SK-N-SH treated with all-trans-retinoic acid at 6 μM for 48 hours (cell line): ENCODE measurements at regions not wholly inside any gene's neighbourhood (a gene's known extent, or its start where the extent isn't known, plus 50 kb on each side); places are given as distances from the start of the nearest gene placed in this dataset.

Experiments used
- ATAC-seq: fragments of 200-7000 bp; cut with Tn5 transposase; 3 replicates; pipeline ENCODE4 v1.9.1; 2020; ENCODE audit warnings: mild to moderate bottlenecking, moderate library complexity
- ARNTL ChIP-seq: fragments of 450-650 bp; formaldehyde crosslinking; IDR thresholded peaks from 2 replicates; pipeline ENCODE4 v1.5.0; 2020; ENCODE audit warnings: low read depth, mild to moderate bottlenecking, moderate library complexity, borderline replicate concordance
- BACH2 ChIP-seq: fragments of 250-450 bp; sonication (Bioruptor Pico); IDR thresholded peaks from 2 replicates; pipeline ENCODE4 v1.9.0; 2021; ENCODE audit warnings: mild to moderate bottlenecking, borderline replicate concordance
- CSDC2 ChIP-seq: fragments of 250-450 bp; sonication (Bioruptor Pico); IDR thresholded peaks from 2 replicates; pipeline ENCODE4 v1.5.0; 2020; ENCODE audit warnings: mild to moderate bottlenecking, moderate library complexity
- GLIS3 ChIP-seq: fragments of 250-450 bp; sonication (Bioruptor Pico); IDR thresholded peaks from 2 replicates; pipeline ENCODE4 v1.5.0; 2020; ENCODE audit warnings: mild to moderate bottlenecking, moderate library complexity
- ISL1 ChIP-seq: fragments of 250-450 bp; sonication (Bioruptor Pico); IDR thresholded peaks from 2 replicates; pipeline ENCODE4 v2.1.2; 2022; ENCODE audit warnings: mild to moderate bottlenecking, moderate library complexity
- OSR1 ChIP-seq: fragments of 250-450 bp; sonication (Bioruptor Pico); IDR thresholded peaks from 2 replicates; pipeline ENCODE4 v1.8.0; 2022; ENCODE audit warnings: moderate library complexity, mild to moderate bottlenecking, inconsistent platforms
- PATZ1 ChIP-seq: fragments of 250-450 bp; sonication (Bioruptor Pico); IDR thresholded peaks from 2 replicates; pipeline ENCODE4 v1.8.0; 2020; ENCODE audit warnings: mild to moderate bottlenecking, moderate library complexity, borderline replicate concordance
- POU6F1 ChIP-seq: fragments of 250-450 bp; sonication (Bioruptor Pico); IDR thresholded peaks from 2 replicates; pipeline ENCODE4 v1.8.0; 2021; ENCODE audit warnings: low read depth, mild to moderate bottlenecking, moderate library complexity, borderline replicate concordance
- PPARA ChIP-seq: fragments of 250-450 bp; sonication (Bioruptor Pico); IDR thresholded peaks from 2 replicates; pipeline ENCODE4 v1.5.0; 2020; ENCODE audit warnings: mild to moderate bottlenecking, borderline replicate concordance
- RARB ChIP-seq: fragments of 250-450 bp; sonication (Bioruptor Pico); IDR thresholded peaks from 2 replicates; pipeline ENCODE4 v1.8.0; 2021; ENCODE audit warnings: mild to moderate bottlenecking, moderate library complexity
- SNAI2 ChIP-seq: fragments of 250-450 bp; sonication (Bioruptor Pico); IDR thresholded peaks from 2 replicates; pipeline ENCODE4 v1.5.0; 2020; ENCODE audit warnings: mild to moderate bottlenecking, moderate library complexity
- TCF4 ChIP-seq: fragments of 250-450 bp; sonication (Bioruptor Pico); IDR thresholded peaks from 2 replicates; pipeline ENCODE4 v1.8.0; 2021; ENCODE audit warnings: mild to moderate bottlenecking, moderate library complexity, borderline replicate concordance
- TOX ChIP-seq: fragments of 250-450 bp; sonication (Bioruptor Pico); IDR thresholded peaks from 2 replicates; pipeline ENCODE4 v1.8.0; 2021; ENCODE audit warnings: mild to moderate bottlenecking, moderate library complexity, borderline replicate concordance
- ZC3H10 ChIP-seq: fragments of 250-450 bp; sonication (Bioruptor Pico); IDR thresholded peaks from 2 replicates; pipeline ENCODE4 v1.5.1; 2021; ENCODE audit warnings: mild to moderate bottlenecking, moderate library complexity
- ZFP3 ChIP-seq: fragments of 250-450 bp; sonication (Bioruptor Pico); IDR thresholded peaks from 2 replicates; pipeline ENCODE4 v1.5.0; 2020; ENCODE audit warnings: mild to moderate bottlenecking, moderate library complexity
- ZFP30 ChIP-seq: fragments of 450-650 bp; formaldehyde crosslinking; IDR thresholded peaks from 2 replicates; pipeline ENCODE4 v1.5.0; 2022; ENCODE audit warnings: mild to moderate bottlenecking, moderate library complexity
- ZNF565 ChIP-seq: fragments of 450-650 bp; formaldehyde crosslinking; conservative IDR thresholded peaks from 2 replicates; pipeline ENCODE4 v1.5.0; 2020; ENCODE audit warnings: low read depth, mild to moderate bottlenecking, moderate library complexity
- ZNF70 ChIP-seq: fragments of 450-650 bp; formaldehyde crosslinking; IDR thresholded peaks from 2 replicates; pipeline ENCODE4 v1.5.0; 2020; ENCODE audit warnings: mild to moderate bottlenecking, moderate library complexity
- ZNF8 ChIP-seq: fragments of 450-650 bp; formaldehyde crosslinking; IDR thresholded peaks from 2 replicates; pipeline ENCODE4 v1.5.0; 2020; ENCODE audit warnings: mild to moderate bottlenecking, moderate library complexity
- TF ChIP-seq, protein P1 (sequence below): fragments of 250-450 bp; sonication (Bioruptor Pico); IDR thresholded peaks from 2 replicates; pipeline ENCODE4 v1.5.1; 2020; ENCODE audit warnings: low read depth, mild to moderate bottlenecking, moderate library complexity
- TF ChIP-seq, protein P2 (sequence below): fragments of 250-450 bp; sonication (Bioruptor Pico); IDR thresholded peaks from 2 replicates; pipeline ENCODE4 v1.5.0; 2020; ENCODE audit warnings: mild to moderate bottlenecking, moderate library complexity
- TF ChIP-seq, protein P3 (sequence below): fragments of 250-450 bp; sonication (Bioruptor Pico); IDR thresholded peaks from 2 replicates; pipeline ENCODE4 v1.5.1; 2021; ENCODE audit warnings: mild to moderate bottlenecking, moderate library complexity

DNA sequence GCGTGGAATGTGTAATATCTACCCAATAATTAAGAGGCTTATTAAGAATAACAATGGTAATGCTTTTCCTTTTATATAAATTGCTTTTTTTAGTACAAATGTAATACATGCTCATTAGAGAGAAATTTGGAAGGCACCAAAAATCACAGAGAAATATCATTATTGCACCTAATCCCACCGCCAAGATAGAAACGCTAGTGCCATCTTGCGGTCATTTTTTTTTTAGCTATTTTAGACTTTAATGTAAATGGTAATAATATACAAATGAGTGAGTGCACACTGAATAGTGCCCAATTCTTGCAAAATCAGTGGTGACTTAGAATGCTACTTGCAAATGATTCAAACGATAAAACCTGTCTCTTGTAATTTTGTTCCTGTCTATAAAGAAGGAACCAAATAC lies 576.8 kb upstream of the TMEM132C start (continued):
- TF ChIP-seq POU6F1 (CRISPR knock-in tag) (no peak), PATZ1 (no peak), CSDC2 (CRISPR knock-in tag) (no peak), TCF4 (CRISPR knock-in tag) (no peak), ZFP30 (CRISPR knock-in tag) (no peak), ZNF8 (CRISPR knock-in tag) (no peak), RARB (no peak), ARNTL (no peak), ISL1 (CRISPR knock-in tag) (no peak)

GRCh38 chr12:127696963-127697362 lies 570.0 kb upstream of the TMEM132C start:
- TF ChIP-seq BACH2 (CRISPR knock-in tag) (no peak), GLIS3 (CRISPR knock-in tag) (no peak), RARB (no peak), ZNF565 (CRISPR knock-in tag) (no peak), SNAI2 (CRISPR knock-in tag) (no peak), ZNF8 (CRISPR knock-in tag) (no peak)
- TF ChIP-seq, protein P1, sequence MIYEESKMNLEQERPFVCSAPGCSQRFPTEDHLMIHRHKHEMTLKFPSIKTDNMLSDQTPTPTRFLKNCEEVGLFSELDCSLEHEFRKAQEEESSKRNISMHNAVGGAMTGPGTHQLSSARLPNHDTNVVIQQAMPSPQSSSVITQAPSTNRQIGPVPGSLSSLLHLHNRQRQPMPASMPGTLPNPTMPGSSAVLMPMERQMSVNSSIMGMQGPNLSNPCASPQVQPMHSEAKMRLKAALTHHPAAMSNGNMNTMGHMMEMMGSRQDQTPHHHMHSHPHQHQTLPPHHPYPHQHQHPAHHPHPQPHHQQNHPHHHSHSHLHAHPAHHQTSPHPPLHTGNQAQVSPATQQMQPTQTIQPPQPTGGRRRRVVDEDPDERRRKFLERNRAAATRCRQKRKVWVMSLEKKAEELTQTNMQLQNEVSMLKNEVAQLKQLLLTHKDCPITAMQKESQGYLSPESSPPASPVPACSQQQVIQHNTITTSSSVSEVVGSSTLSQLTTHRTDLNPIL (CRISPR knock-in tag): no peak
- ATAC-seq: no peak

- no peak for TF ChIP-seq CSDC2 (CRISPR knock-in tag)
- TF ChIP-seq, all 23 proteins: peak for 0
- ATAC-seq: no peak
These were observed 563.9 kb upstream of the TMEM132C start for GRCh38 chr12:127703026-127703425.

DNA sequence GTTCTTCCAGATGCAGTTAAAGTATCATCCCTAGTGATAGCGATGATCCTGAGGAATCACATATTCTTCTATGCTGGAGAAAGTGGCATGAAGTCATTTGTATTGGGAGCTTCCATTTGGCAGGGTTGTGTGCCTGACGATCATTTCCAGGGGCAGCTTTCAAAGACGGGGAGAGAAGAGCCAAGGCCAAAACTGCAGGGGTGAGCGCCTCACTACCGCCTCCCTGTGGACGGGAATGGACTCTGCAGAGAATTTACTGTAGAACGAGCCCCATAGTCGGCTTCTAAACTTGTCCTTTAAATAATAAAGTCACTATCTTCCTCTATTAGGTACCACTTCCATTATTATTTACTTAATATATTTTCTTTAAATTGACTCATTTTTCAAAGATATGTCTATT lies 555.9 kb upstream of the TMEM132C start:
- TF ChIP-seq, protein P2, sequence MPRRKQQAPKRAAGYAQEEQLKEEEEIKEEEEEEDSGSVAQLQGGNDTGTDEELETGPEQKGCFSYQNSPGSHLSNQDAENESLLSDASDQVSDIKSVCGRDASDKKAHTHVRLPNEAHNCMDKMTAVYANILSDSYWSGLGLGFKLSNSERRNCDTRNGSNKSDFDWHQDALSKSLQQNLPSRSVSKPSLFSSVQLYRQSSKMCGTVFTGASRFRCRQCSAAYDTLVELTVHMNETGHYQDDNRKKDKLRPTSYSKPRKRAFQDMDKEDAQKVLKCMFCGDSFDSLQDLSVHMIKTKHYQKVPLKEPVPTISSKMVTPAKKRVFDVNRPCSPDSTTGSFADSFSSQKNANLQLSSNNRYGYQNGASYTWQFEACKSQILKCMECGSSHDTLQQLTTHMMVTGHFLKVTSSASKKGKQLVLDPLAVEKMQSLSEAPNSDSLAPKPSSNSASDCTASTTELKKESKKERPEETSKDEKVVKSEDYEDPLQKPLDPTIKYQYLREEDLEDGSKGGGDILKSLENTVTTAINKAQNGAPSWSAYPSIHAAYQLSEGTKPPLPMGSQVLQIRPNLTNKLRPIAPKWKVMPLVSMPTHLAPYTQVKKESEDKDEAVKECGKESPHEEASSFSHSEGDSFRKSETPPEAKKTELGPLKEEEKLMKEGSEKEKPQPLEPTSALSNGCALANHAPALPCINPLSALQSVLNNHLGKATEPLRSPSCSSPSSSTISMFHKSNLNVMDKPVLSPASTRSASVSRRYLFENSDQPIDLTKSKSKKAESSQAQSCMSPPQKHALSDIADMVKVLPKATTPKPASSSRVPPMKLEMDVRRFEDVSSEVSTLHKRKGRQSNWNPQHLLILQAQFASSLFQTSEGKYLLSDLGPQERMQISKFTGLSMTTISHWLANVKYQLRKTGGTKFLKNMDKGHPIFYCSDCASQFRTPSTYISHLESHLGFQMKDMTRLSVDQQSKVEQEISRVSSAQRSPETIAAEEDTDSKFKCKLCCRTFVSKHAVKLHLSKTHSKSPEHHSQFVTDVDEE (CRISPR knock-in tag): no peak
- TF ChIP-seq ZNF70 (CRISPR knock-in tag) (no peak), ZFP30 (CRISPR knock-in tag) (no peak), ZC3H10 (CRISPR knock-in tag) (no peak), BACH2 (CRISPR knock-in tag) (no peak), GLIS3 (CRISPR knock-in tag) (no peak), OSR1 (no peak), SNAI2 (CRISPR knock-in tag) (no peak), ZFP3 (CRISPR knock-in tag) (no peak), CSDC2 (CRISPR knock-in tag) (no peak), PPARA (CRISPR knock-in tag) (no peak), TOX (CRISPR knock-in tag) (no peak), ZNF565 (CRISPR knock-in tag) (no peak), ARNTL (no peak)
- TF ChIP-seq, protein P1 (CRISPR knock-in tag): no peak
- TF ChIP-seq, protein P3, sequence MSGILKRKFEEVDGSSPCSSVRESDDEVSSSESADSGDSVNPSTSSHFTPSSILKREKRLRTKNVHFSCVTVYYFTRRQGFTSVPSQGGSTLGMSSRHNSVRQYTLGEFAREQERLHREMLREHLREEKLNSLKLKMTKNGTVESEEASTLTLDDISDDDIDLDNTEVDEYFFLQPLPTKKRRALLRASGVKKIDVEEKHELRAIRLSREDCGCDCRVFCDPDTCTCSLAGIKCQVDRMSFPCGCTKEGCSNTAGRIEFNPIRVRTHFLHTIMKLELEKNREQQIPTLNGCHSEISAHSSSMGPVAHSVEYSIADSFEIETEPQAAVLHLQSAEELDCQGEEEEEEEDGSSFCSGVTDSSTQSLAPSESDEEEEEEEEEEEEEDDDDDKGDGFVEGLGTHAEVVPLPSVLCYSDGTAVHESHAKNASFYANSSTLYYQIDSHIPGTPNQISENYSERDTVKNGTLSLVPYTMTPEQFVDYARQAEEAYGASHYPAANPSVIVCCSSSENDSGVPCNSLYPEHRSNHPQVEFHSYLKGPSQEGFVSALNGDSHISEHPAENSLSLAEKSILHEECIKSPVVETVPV: no peak

More for the DNA sequence above, 555.9 kb upstream of the TMEM132C start:
- ATAC-seq: no peak
